ENCODE measurements at regions not wholly inside any gene's neighbourhood (a gene's known extent, or its start where the extent isn't known, plus 50 kb on each side); places are given as distances from the start of the nearest gene placed in this dataset.

DNA sequence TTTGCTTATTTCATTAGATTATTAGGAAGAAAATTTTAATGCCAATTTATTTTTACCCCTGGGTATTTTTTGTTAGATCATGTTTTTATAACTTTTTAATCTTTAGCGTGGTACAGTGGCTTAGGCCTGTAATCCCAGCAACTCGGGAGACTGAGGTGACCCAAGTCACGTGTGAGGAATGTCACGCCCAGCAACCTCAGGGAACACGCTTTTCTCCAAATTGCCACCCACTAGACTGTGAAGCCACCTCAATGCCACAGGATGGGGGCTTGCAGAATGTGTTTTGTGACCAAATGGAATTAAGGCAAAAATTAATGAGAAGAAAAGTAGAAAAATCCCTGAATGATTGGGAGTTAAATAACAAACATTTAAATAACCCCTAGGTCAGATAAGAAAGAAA is 141.8 kb downstream of the LAT start:
- TF ChIP-seq, protein P1, sequence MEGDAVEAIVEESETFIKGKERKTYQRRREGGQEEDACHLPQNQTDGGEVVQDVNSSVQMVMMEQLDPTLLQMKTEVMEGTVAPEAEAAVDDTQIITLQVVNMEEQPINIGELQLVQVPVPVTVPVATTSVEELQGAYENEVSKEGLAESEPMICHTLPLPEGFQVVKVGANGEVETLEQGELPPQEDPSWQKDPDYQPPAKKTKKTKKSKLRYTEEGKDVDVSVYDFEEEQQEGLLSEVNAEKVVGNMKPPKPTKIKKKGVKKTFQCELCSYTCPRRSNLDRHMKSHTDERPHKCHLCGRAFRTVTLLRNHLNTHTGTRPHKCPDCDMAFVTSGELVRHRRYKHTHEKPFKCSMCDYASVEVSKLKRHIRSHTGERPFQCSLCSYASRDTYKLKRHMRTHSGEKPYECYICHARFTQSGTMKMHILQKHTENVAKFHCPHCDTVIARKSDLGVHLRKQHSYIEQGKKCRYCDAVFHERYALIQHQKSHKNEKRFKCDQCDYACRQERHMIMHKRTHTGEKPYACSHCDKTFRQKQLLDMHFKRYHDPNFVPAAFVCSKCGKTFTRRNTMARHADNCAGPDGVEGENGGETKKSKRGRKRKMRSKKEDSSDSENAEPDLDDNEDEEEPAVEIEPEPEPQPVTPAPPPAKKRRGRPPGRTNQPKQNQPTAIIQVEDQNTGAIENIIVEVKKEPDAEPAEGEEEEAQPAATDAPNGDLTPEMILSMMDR (IDR thresholded peaks at IDR 0.05): no peak
- TF ChIP-seq POLR2AphosphoS5 (IDR thresholded peaks at IDR 0.05): no peak

All from suprapubic skin (tissue), 3 donors.